HFFc6 (cell line): ENCODE measurements at regions not wholly inside any gene's neighbourhood (a gene's known extent, or its start where the extent isn't known, plus 50 kb on each side); places are given as distances from the start of the nearest gene placed in this dataset.
"Not testable (repeated sequence)": the region's sequence is repeated elsewhere in the genome, so short reads cannot be mapped to it uniquely, and the experiment has no call there.

ENCODE experiments used
- DNase-seq: peaks from one replicate; pipeline ENCODE4 v3.0.0-alpha.2; 2018
- H3K27ac Mint-ChIP-seq: 2 replicates; pipeline ENCODE4 v1.8.0; 2020; ENCODE audit warnings: mild to moderate bottlenecking, mixed read lengths
- H3K27me3 Mint-ChIP-seq: 2 replicates; pipeline ENCODE4 v1.8.0; 2021; ENCODE audit warnings: mild to moderate bottlenecking, moderate library complexity, mixed read lengths; ENCODE audit not compliant: insufficient read depth
- H3K36me3 Mint-ChIP-seq: 2 replicates; pipeline ENCODE4 v1.8.0; 2021; ENCODE audit warnings: low read depth, mixed read lengths
- H3K4me1 Mint-ChIP-seq: 2 replicates; pipeline ENCODE4 v1.8.0; 2020; ENCODE audit warnings: low read depth, mixed read lengths
- H3K4me3 Mint-ChIP-seq: 2 replicates; pipeline ENCODE4 v1.8.0; 2020; ENCODE audit warnings: mild to moderate bottlenecking, moderate library complexity, mixed read lengths
- H3K9me3 Mint-ChIP-seq: 2 replicates; pipeline ENCODE4 v1.8.0; 2020; ENCODE audit warnings: mild to moderate bottlenecking, mixed read lengths
- TF ChIP-seq, protein P1 (sequence below): fragments of 200-600 bp; sonication (generic); IDR thresholded peaks from 2 replicates; pipeline ENCODE4 v1.5.0; 2021; ENCODE audit warnings: antibody characterized with exemption, mild to moderate bottlenecking

DNA sequence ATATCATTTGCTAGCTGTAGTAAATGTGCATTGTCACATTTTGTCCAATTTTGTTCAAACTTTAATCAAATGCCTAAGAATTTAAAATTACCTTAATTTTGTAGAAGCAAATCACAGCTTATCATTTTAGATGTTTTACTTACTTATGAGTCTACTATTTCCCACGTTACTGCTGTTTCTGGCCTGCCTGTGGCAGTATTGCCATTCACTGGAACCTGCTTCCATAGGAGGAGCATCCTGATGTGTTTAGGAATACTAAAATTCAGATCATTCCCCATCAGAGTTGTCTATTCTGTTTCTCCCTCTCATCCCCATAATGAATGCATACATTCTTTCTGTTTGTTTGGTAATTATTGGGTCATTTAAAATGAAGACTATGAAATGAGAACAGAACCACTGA is 119.5 kb upstream of the SNRPN start:
- Mint-ChIP-seq H3K9me3 (peaks cover 25% of the 10 kb centered on the region), H3K27ac (no peak overlapping the region), H3K4me1 (no peaks in the 10 kb centered on the region), H3K36me3 (no peaks in the 10 kb centered on the region; the same call in 1 of the 2 replicates), H3K4me3 (no peak overlapping the region), H3K27me3 (no peaks in the 10 kb centered on the region; the same call in 1 of the 2 replicates)
- no peak for DNase-seq
- TF ChIP-seq, protein P1, sequence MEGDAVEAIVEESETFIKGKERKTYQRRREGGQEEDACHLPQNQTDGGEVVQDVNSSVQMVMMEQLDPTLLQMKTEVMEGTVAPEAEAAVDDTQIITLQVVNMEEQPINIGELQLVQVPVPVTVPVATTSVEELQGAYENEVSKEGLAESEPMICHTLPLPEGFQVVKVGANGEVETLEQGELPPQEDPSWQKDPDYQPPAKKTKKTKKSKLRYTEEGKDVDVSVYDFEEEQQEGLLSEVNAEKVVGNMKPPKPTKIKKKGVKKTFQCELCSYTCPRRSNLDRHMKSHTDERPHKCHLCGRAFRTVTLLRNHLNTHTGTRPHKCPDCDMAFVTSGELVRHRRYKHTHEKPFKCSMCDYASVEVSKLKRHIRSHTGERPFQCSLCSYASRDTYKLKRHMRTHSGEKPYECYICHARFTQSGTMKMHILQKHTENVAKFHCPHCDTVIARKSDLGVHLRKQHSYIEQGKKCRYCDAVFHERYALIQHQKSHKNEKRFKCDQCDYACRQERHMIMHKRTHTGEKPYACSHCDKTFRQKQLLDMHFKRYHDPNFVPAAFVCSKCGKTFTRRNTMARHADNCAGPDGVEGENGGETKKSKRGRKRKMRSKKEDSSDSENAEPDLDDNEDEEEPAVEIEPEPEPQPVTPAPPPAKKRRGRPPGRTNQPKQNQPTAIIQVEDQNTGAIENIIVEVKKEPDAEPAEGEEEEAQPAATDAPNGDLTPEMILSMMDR: no peak

DNA sequence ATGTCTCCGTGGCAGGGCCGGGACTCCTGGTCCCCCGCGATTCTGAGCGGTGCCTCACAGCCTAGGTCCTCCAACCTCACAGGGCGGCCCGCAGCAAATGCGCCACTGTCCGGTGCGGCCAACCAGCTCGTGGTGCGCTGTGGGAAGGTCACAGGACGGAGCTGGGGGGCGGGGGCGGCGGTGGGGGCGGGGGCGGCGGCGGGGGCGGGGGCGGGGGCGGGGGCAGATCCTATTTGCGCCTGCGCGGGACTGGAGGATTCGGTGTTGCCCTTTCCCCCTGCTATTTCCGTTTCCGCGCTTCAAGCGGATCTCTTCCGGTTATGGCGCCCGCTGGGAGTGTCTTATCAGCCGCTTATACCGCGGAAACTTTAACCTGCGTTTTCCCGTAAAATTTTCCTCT is 106.7 kb upstream of the SNRPN start:
- H3K9me3 Mint-ChIP-seq: peaks cover 8% of the 10 kb centered on the region
- no peaks in the 10 kb centered on the region; the same call in 1 of the 2 replicates for H3K27me3 Mint-ChIP-seq

DNA sequence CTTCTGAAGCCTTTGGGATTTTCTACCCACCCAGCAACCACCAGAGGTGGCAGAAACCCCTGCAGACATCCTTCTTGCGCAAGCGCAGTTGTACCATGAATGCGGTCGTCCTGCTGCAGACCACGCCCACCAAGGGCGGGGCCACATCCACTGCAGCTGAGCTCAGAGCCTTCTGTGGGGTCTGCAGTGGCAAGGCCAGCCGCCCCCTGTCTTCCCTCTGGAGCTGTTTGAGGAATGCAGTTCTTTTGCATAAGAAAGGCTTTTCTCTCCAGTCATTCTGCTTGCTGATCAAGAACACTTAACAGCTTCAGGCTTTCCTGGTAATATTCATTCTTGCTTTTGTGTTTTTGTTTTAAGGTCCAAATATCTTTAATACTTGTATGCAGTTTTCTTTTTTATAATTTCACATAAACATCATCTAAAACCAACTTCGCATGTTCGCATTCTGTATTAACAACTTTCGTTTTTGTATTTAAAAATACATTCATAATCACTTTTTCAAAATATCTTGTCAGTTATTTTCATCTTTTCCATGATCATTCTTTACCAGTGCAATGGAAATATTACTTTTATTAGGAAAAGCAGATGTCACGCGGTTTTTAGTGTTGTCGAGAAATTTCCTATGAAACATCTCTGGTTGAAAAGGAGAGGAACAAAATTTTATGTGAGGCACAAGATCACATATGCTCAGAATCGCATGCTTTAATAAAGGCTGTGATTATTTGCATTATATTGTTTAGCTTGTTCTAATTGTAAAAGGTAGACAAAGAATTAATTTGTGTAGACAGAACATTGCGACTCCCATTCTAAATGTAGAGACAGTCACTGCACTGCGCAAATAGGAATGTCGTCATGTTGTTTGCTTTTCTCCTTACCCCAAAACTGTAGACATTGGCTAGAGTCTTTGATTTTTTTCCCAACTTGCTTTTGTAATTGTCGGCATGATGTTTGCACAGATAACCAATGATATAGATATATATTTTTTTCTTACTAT is 98.1 kb upstream of the SNRPN start:
- TF ChIP-seq, protein P1: no peak
- no peaks in the 10 kb centered on the region for H3K36me3 Mint-ChIP-seq
- H3K4me3 Mint-ChIP-seq: peak overlapping the region; percentile 75
- peaks cover 31% of the 10 kb centered on the region for H3K4me1 Mint-ChIP-seq
- DNase-seq: no peak
- peaks cover 14% of the 10 kb centered on the region for H3K9me3 Mint-ChIP-seq
- H3K27me3 Mint-ChIP-seq: no peaks in the 10 kb centered on the region; the same call in 1 of the 2 replicates
- H3K27ac Mint-ChIP-seq: no peak overlapping the region; the same call in 1 of the 2 replicates

More for the DNA sequence above, 106.7 kb upstream of the SNRPN start:
- H3K27ac Mint-ChIP-seq: no peak overlapping the region
- H3K4me1 Mint-ChIP-seq: peaks cover 6% of the 10 kb centered on the region; the same call in 1 of the 2 replicates
- TF ChIP-seq, protein P1: no peak
- H3K4me3 Mint-ChIP-seq: no peak overlapping the region
- DNase-seq: no peak
- no peaks in the 10 kb centered on the region for H3K36me3 Mint-ChIP-seq

DNA sequence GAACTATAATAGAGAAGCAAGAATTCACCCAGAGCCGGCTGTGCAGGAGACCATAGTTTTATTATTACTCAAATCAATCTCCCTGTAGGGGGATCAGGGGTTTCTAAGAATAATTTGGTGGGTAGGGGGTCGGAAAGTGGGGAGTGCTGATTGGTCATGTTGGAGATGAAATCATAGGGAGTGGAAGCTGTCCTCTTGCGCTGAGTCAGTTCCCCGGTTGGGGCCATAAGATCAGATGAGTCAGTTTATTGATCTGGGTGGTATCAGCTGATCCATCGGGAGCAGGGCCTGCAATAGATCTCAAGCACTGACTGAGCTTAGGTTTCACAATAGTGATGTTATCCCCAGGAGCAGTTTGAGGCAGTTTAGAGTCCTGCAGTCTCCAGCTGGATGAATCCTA is 97.0 kb upstream of the SNRPN start:
- DNase-seq: no peak
- peak overlapping the region; percentile 75; the same call in 1 of the 2 replicates for H3K4me3 Mint-ChIP-seq
- H3K9me3 Mint-ChIP-seq: peaks cover 23% of the 10 kb centered on the region

DNA sequence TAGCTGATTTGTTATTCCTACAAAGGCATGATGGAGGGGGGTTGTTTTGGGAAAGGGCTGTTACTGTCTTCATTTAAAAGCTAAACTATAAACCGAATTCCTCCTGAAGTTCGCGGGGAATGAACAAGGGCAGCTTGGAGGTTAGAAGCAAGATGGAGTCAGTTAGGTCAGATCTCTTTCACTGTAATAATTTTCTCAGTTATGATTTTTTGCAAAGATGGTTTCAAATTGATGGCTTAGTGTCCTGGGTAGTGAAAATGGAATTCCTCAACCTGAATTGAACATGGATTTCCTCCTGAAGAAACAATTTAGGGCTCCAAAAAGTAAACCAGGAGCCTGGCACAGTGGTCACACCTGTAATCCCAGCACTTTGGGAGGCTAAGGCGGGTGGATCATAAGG is 96.6 kb upstream of the SNRPN start:
- H3K36me3 Mint-ChIP-seq, H3K27me3 Mint-ChIP-seq, DNase-seq: not testable (repeated sequence)
- H3K4me1 Mint-ChIP-seq: peaks cover 44% of the 10 kb centered on the region
- H3K27ac Mint-ChIP-seq: peak overlapping the region; percentile 75
- peak overlapping the region; percentile 75; the same call in 1 of the 2 replicates for H3K4me3 Mint-ChIP-seq
- H3K9me3 Mint-ChIP-seq: peaks cover 23% of the 10 kb centered on the region

More for the DNA sequence above, 97.0 kb upstream of the SNRPN start:
- Mint-ChIP-seq H3K27ac (peak overlapping the region; percentile 75), H3K4me1 (peaks cover 41% of the 10 kb centered on the region), H3K27me3 (no peaks in the 10 kb centered on the region; the same call in none of the 2 replicates), H3K36me3 (no peaks in the 10 kb centered on the region)
- TF ChIP-seq, protein P1: no peak
